ENCODE measurements at regions not wholly inside any gene's neighbourhood (a gene's known extent, or its start where the extent isn't known, plus 50 kb on each side); places are given as distances from the start of the nearest gene placed in this dataset.
"Not testable (repeated sequence)": the region's sequence is repeated elsewhere in the genome, so short reads cannot be mapped to it uniquely, and the experiment has no call there.

DNA sequence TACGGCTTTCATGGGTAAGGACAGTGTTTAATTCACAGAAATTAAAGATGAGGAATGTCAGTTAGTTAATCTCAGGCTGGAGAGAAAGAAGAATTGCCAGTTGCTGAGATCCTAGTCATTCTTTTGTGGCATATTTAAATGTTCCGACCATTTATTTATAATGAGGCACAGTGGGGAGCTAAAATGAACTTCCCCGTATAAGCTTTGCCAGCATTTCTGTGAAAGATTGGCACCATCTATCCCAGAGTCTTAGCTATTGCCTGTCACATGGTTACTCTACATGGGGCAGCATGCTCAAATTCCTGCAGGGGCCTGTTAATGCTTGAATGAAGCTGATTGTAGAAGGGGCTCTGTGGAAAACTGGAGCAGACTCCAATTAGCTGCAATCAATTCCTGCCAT, 314.1 kb downstream of the PRELID2 start:
- H3K27ac Mint-ChIP-seq: no peak overlapping the region
- DNase-seq (ENCODE audit: extremely low spot score, unreplicated experiment): no peak
- H3K4me1 Mint-ChIP-seq (ENCODE audit: unreplicated experiment): no peaks in the 10 kb centered on the region
- no peaks in the 10 kb centered on the region for H3K36me3 Mint-ChIP-seq
- no peak overlapping the region for H3K4me3 Mint-ChIP-seq
- TF ChIP-seq, protein P1, sequence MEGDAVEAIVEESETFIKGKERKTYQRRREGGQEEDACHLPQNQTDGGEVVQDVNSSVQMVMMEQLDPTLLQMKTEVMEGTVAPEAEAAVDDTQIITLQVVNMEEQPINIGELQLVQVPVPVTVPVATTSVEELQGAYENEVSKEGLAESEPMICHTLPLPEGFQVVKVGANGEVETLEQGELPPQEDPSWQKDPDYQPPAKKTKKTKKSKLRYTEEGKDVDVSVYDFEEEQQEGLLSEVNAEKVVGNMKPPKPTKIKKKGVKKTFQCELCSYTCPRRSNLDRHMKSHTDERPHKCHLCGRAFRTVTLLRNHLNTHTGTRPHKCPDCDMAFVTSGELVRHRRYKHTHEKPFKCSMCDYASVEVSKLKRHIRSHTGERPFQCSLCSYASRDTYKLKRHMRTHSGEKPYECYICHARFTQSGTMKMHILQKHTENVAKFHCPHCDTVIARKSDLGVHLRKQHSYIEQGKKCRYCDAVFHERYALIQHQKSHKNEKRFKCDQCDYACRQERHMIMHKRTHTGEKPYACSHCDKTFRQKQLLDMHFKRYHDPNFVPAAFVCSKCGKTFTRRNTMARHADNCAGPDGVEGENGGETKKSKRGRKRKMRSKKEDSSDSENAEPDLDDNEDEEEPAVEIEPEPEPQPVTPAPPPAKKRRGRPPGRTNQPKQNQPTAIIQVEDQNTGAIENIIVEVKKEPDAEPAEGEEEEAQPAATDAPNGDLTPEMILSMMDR (conservative IDR thresholded peaks at IDR 0.05): no peak
- H3K27me3 Mint-ChIP-seq: peaks cover 7% of the 10 kb centered on the region
- no peaks in the 10 kb centered on the region for H3K9me3 Mint-ChIP-seq

DNA sequence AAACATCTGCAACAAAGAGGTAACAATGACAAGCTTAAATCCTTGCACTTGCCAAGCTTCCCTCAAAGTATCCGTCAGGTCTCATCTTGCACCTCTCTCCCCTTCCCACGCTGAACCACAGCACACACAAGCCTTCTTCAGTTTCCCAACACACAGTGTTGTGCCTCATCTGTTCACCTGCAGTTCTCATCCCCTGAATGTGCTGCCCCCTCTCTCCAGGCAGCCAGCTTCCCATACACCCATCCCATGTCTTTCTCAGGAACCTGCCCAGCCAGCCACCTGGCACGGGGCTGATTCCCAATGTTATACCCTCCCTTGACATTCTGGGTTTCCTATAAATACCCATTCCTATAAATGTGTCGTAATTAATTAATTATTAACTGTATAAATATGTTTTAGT, 314.8 kb downstream of the PRELID2 start:
- Mint-ChIP-seq H3K27me3 (peaks cover 7% of the 10 kb centered on the region), H3K4me3 (no peak overlapping the region), H3K4me1 (ENCODE audit: unreplicated experiment) (no peaks in the 10 kb centered on the region), H3K36me3 (no peaks in the 10 kb centered on the region), H3K27ac (no peak overlapping the region), H3K9me3 (no peaks in the 10 kb centered on the region)
- DNase-seq (ENCODE audit: extremely low spot score, unreplicated experiment): no peak
- TF ChIP-seq, protein P1 (conservative IDR thresholded peaks at IDR 0.05): no peak

DNA sequence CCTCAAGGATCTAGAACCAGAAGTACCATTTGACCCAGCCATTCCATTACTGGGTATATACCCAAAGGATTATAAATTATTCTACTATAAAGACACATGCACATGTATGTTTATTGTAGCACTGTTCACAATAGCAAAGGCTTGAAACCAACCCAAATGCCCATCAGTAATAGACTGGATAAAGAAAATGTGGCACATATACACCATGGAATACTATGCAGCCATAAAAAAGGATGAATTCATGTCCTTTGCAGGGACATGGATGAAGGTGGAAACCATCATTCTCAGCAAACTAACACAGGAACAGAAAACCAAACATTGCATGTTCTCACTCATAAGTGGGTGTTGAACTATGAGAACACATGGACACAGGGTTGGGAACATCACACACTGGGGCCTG, 317.6 kb downstream of the PRELID2 start:
- H3K27me3 Mint-ChIP-seq: not testable (repeated sequence)

DNA sequence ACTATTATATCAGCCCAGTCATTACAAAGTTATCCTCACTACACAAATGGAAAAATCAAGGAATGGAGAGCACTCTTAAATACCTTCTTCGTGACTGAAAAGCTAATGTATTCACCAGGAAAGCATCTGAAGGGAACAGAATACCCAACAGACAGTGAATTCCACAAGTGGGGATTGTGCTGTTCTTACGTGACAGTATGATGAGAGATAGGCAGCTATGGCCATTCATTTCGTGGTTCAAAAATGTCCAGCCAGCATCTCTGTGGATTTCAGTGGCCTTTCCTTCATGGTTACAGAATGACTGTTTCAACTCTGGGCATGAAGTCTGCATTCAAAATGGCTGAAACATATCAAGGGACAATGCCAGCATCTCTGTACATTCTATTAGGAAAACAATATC, 323.8 kb downstream of the PRELID2 start:
- Mint-ChIP-seq H3K27me3 (peaks cover 7% of the 10 kb centered on the region), H3K4me3 (no peak overlapping the region), H3K4me1 (ENCODE audit: unreplicated experiment) (peaks cover 17% of the 10 kb centered on the region), H3K9me3 (no peaks in the 10 kb centered on the region), H3K27ac (no peak overlapping the region), H3K36me3 (no peaks in the 10 kb centered on the region)
- no peak for DNase-seq (ENCODE audit: extremely low spot score, unreplicated experiment)
- TF ChIP-seq, protein P1 (conservative IDR thresholded peaks at IDR 0.05): no peak

More for the DNA sequence above, 317.6 kb downstream of the PRELID2 start:
- not testable (repeated sequence) for DNase-seq (ENCODE audit: extremely low spot score, unreplicated experiment); H3K4me1 Mint-ChIP-seq (ENCODE audit: unreplicated experiment); H3K9me3 Mint-ChIP-seq; H3K27ac Mint-ChIP-seq; H3K4me3 Mint-ChIP-seq; H3K36me3 Mint-ChIP-seq

DNA sequence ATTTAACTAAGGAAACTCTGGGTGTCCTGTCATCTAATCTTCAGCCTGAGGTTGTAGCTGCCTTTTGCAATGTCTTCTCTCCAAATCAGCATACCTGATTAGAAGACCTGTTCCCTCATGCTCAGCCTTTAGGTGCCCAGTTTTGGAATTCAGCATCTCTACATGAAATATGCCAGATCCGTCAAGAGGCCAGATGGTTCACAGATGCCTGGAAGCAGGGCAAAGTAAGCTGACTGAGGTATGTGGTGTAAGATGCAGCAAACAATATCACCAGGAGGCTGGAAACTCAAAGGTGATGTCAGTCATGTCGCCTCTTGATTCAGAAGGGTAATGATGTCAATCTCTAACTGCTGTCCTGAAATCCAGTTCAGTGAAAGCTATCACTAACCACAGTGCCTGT, 324.4 kb downstream of the PRELID2 start:
- Mint-ChIP-seq H3K4me3 (no peak overlapping the region), H3K9me3 (no peaks in the 10 kb centered on the region), H3K4me1 (ENCODE audit: unreplicated experiment) (peaks cover 17% of the 10 kb centered on the region), H3K27me3 (peaks cover 7% of the 10 kb centered on the region), H3K27ac (no peak overlapping the region), H3K36me3 (no peaks in the 10 kb centered on the region)
- TF ChIP-seq, protein P1 (conservative IDR thresholded peaks at IDR 0.05): no peak
- no peak for DNase-seq (ENCODE audit: extremely low spot score, unreplicated experiment)

DNA sequence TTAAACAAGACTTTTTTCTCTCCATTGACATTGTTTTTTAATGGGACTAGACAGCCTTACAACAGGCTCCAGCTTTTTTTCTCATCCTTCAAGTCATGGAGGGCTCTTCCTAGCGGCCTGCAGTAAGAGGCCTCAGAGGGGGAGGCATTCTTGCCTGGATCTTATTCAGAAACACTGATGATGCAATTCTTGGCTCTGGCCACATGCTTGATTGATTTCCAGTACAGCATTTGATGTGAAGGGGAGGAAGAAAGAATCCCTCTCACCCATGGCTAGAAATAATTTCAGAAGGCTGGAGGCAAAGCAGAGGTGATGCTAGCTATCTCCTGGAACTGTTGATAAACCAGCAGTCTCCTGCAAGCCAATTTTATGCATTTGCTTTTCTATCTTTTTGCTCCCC, 324.8 kb downstream of the PRELID2 start:
- Mint-ChIP-seq H3K27me3 (peaks cover 7% of the 10 kb centered on the region), H3K36me3 (no peaks in the 10 kb centered on the region), H3K9me3 (no peaks in the 10 kb centered on the region), H3K27ac (no peak overlapping the region), H3K4me1 (ENCODE audit: unreplicated experiment) (peaks cover 17% of the 10 kb centered on the region), H3K4me3 (no peak overlapping the region)
- DNase-seq (ENCODE audit: extremely low spot score, unreplicated experiment): no peak
- TF ChIP-seq, protein P1 (conservative IDR thresholded peaks at IDR 0.05): no peak
